Activated CD8-positive, alpha-beta memory T cell treated with anti-CD3 and anti-CD28 coated beads for 4 hours (primary cell): ENCODE measurements at regions not wholly inside any gene's neighbourhood (a gene's known extent, or its start where the extent isn't known, plus 50 kb on each side); places are given as distances from the start of the nearest gene placed in this dataset.

Experiments
- DNase-seq, 2 donors: peaks; one replicate each; pipeline ENCODE4 v3.0.0-alpha.2; 2020; ENCODE audit warnings: low read depth in 2 of 2

- DNase-seq, result no peak
Measured at GRCh38 chr2:133811409-133812125, 243.3 kb upstream of the NCKAP5 start.

DNA sequence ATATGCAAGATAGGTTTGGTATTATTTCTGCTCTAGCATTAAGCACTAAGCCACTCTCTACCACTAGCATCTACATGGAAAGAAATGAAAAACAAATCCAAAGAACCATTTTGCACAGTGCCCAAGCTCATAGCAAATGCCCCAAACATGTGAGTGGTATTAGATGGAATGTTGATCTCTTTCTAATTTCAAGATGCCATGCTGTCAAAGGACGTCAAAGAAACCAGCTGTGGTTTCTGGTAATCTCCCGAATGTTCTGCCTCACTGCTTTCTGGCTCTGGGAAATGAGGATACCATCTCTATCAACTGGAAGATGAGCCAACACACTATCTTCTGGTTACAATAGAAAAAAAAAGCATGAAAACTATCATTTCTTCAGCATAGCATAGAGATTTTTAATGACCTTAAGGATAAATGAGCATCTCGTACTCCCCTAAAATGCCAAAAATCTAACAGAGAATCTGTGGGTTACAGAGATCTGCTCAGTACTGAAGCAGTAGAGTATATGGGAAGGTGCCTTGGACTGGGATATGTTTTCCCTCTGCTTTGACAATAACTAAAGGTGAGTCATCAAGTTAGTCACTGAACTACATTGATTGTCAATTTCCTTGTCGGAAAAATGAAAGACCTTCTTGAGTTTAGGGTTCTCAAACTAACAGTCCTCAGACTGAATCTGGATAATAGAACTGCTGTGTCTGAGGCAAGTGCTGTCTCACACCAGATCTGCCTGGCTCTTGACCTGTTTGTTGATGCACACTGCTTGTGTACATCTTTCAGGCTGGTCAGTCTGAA lies 244.8 kb upstream of the NCKAP5 start:
- DNase-seq, result no peak

DNA sequence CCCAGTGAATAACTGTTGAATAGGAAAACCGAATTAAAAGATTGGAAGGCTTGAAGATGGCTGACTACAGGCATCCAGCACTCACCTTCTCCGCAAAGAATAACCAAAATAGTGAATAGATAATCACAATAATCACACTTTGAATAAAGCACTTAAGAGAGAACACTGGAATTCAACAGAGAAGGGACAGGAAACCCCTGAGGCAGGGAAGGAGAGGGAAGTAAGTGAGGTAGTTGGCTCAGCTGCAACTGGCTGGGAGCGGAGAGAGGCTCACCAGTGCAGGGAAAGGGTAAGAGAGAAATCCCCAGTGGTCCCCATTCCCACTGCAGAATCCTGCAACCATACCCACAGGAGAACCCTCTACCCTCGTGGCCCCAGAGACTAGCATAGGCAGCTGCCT lies 246.6 kb upstream of the NCKAP5 start:
- no peak for DNase-seq

- no peak for DNase-seq
Measured at GRCh38 chr2:133816037-133816436, 247.8 kb upstream of the NCKAP5 start.

DNA sequence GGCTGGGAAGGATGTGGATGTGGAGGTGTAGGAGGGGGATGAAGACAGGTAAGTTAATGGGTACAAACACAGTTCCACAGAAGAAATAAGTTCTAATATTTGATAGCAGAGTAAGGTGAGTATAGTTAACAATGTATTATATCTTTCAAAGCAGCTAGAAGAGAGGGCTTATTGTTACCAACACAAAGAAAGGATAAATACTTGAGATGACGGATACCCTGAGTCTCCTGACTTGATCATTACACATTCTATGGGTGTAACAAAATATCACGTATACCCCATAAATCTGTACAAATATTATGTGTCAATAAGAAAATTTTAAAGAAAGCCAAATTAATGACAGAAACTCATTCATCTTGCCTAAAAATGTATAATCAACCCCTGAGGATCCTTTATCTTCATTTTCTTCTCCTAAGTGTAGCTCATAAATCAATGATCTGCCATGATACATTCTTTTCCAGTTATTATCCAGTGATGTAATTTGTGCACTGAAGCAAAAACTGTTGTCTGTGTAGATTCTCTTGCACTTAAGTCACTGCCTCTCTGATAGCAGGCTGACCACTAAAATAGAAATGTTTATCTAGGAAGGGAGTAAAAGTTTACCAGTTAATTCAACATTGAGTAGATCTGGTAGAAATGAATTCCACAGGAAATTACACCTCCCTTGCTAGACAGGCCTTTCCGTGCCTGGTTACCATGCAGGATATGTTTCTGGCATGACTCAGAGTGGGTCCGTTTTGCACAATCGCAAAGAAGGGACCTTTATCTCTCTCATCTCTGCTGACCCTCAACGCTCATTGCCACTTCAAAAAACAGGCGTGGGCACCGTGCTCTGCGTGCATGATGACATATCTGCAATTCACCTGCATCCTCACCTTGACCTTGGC lies 249.7 kb upstream of the NCKAP5 start:
- DNase-seq, result no peak

- DNase-seq, result no peak
Measured at GRCh38 chr2:133818661-133819060, 250.4 kb upstream of the NCKAP5 start.

DNA sequence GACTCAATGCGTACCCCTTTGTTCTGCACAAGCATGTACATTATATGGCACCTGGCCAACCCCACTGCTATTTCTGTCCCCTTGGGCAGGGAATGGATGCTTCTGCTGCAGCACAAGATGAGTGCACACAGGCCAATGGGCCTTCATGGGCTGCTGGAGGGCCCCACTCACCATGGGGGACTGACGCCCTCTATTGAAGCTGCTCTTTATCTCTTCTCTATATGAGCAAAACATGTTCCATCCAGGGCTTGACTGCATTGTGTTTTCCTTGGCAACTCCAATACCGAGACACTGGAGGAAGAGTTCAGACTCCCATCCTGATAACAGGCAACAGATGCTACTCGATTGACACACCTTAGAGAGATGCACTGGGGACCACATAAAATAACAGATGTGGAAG lies 251.6 kb upstream of the NCKAP5 start:
- no peak for DNase-seq

GRCh38 chr2:133821107-133821760 lies 253.0 kb upstream of the NCKAP5 start:
- no peak for DNase-seq

DNA sequence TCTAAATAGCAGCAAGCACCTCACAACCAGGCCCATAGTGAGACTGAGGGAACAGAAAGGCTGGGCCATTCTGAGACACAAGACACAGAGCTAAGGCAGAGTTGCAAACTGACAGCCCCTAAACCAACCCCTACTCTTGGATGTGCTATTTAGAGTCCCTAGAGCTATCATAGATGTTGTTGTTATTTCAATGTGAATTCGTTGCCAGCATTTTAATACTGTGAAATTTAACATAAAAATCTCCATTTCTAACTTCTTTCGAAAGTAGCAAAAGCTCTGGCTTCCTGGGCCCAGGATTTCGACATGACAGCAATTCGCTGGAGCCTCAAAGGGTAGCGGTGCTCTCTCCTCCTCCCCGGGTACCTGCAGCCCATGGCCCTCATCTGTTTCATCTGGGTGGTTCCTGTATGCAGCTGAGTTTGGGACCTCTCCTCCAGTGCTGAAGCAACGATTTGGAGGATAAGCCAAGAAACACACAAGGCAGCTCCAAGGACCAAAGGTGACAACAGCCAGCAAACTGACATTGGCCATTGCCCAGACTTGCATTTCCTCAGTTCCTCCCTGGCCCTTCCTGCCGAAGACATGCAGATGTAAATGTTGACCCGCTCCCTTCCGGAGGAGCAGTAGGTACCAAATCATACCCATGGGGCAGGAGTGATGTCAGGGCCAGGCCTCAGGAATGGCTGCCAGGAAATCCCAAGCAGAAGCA lies 254.4 kb upstream of the NCKAP5 start:
- DNase-seq, result no peak

GRCh38 chr2:133823226-133823550 lies 254.9 kb upstream of the NCKAP5 start:
- no peak for DNase-seq

GRCh38 chr2:133824869-133825268 lies 256.6 kb upstream of the NCKAP5 start:
- no peak for DNase-seq

DNA sequence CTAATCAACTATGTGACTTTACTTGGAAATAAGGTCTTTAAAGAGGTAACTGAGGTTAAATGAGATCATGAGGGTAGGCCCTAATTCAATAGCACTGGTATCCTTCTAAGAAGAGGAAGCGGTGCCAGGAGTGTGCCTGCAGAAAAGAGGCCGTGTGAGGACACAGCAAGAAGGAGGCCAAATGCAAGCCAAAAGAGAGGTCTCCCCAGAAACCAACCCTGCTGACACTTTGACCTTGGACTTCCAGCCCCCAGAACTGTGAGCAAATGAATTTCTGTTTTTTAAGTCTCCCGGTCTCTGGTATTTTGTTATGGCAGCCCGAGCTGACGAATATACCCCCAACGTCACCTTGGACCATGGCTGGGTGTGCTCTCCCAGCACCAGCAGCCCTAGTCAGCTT lies 257.5 kb upstream of the NCKAP5 start:
- DNase-seq, result no peak

DNA sequence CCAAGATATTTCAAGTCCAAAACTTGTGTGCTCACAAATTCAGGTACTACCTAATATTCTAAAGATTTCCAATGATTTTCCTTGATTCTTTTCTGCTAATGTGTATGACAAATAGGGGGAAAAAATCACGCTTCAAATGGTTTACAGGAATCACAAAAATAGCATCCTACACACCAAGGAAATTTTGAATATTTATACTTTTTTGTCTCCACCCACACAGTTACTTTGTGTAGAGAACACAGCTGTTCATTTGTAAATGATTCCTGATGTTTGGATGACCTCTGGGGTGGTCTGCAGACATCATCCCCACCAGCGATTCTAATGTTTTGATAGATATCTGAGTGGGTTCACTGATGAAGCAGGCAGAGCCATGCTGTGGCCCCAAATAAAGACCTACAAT lies 260.6 kb upstream of the NCKAP5 start:
- DNase-seq, result no peak

GRCh38 chr2:133829450-133830020 lies 261.3 kb upstream of the NCKAP5 start:
- no peak for DNase-seq

GRCh38 chr2:133833746-133834145 lies 265.5 kb upstream of the NCKAP5 start:
- DNase-seq, result no peak

DNA sequence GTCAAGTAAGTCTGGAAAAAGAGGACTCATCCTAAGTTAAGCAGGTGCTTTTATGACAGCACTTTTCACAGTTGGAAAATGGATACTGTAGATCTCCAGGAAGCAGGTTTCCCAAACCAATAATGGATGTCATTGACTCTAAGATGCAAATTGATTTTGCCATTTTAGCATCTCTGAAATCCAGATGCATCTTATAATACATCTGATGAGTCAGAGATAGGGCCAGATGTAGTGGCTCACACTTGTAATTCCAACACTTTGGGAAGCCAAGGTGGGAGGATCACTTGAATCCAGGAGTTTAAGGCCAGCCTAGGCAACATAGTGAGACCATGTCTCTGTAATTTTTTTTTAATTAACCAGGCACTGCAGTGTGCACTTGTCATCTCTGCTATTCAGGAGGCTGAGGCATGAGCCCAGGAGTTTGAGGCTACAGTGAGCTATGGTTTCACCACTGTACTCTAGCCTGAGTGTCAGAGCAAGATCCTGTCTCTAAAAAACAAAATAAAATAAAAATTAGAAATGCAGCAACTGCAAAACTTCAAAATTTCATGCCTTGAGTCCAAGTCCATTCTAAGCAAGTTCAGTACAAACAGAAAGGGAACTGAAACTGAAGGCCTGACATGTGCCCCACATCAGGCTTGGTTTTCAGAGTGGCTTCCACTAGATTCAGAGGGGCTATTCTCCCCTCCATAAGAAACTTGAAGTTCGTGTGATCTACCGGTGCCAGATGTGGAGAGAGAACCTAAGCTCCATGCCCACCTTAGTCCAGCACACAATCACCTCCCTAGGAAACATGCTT lies 267.8 kb upstream of the NCKAP5 start:
- no peak for DNase-seq

GRCh38 chr2:133836691-133837345 lies 268.6 kb upstream of the NCKAP5 start:
- no peak for DNase-seq

DNA sequence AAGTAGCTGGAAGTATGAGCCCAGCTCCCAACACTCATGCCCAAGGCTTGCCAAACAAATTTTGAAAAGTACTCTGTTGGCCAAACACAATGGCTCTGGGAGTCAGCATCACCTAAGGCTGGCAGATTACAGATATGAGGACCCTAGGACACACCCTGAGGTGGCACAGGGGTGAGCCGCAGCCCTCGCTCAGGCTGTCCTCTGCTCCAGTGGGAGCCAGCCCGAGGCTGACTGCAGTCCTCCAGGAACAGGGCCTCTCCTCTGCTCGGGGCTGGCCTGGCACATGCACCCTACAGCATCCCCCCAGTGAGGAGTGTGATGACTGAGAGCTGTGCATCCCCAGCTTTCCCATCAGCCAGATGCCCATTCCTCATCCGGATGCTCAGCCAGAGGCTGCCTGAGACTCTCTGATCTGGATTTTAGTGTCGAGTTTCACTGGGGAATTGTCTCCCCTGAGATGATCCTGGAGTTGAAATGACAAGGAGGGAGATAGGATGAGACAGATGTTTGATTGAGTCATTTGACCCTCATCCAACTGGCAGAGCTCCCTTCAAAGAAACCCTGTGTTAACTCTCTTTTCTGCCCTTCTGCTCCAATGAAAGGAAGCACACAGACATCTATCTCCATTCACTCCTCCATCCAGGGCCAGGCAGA lies 269.3 kb upstream of the NCKAP5 start:
- DNase-seq, result no peak
